ENCODE measurements at regions not wholly inside any gene's neighbourhood (a gene's known extent, or its start where the extent isn't known, plus 50 kb on each side); places are given as distances from the start of the nearest gene placed in this dataset.

DNA sequence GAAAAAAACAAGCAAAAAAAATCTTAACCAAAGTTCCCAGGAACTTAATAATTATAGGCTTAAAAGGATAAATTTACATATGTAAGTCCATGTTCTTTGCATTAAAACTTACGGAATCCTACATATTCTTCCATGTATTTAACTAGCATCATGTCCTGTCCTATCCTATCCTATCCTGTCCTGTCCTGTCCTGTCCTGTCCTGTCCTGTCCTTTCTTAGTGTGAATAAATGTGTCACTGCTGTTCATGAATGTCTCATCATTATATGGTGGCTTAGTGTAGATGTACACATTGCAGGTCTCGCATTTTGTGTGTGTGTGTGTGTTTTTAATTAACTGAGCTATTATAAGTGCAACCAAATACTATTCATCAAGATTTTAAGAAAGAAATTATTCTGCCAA is 90.0 kb downstream of the TMEM167A start:
- no peak for TF ChIP-seq POLR2AphosphoS5 (IDR thresholded peaks at IDR 0.05; ENCODE audit: low read depth)
- TF ChIP-seq, protein P1, sequence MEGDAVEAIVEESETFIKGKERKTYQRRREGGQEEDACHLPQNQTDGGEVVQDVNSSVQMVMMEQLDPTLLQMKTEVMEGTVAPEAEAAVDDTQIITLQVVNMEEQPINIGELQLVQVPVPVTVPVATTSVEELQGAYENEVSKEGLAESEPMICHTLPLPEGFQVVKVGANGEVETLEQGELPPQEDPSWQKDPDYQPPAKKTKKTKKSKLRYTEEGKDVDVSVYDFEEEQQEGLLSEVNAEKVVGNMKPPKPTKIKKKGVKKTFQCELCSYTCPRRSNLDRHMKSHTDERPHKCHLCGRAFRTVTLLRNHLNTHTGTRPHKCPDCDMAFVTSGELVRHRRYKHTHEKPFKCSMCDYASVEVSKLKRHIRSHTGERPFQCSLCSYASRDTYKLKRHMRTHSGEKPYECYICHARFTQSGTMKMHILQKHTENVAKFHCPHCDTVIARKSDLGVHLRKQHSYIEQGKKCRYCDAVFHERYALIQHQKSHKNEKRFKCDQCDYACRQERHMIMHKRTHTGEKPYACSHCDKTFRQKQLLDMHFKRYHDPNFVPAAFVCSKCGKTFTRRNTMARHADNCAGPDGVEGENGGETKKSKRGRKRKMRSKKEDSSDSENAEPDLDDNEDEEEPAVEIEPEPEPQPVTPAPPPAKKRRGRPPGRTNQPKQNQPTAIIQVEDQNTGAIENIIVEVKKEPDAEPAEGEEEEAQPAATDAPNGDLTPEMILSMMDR (IDR thresholded peaks at IDR 0.05; ENCODE audit: insufficient read depth, low read length): no peak

Measured in HL-60 (cell line).